ENCODE measurements at regions not wholly inside any gene's neighbourhood (a gene's known extent, or its start where the extent isn't known, plus 50 kb on each side); places are given as distances from the start of the nearest gene placed in this dataset.

DNA sequence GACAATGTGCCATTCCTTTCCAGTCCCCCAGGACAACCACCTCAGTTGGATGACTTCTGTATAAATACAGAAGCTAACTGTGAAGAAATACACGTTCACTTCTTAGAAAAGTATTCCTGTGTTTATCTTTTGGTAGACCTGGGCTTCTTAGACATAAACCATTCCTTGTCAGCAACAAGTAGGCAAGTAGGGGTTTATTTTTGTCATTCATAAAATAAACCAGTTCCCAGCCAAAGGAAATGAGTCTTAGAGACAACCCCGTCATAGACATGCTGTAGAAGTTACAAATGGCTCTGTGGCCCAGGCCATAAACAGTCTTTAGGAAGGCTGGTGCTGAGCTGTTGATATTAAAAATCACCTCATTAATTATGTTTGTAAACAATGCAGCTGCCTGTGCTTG lies 243.2 kb downstream of the SPTSSA start:
- Histone ChIP-seq H3K4me3 (replicated peaks in 1 of 3; ENCODE audit: insufficient read depth in 1 of 3, low read depth in 2 of 3, low read length in 3 of 3) (no peak overlapping the region), H3K9ac (ENCODE audit: insufficient read depth, low read depth, low read length) (no peak overlapping the region), H3K79me2 (ENCODE audit: insufficient read depth, low read length) (no peaks in the 10 kb centered on the region), H2AFZ (ENCODE audit: low read length) (no peak overlapping the region), H3K27ac (ENCODE audit: extremely low read length, insufficient read depth, low read length) (no peak overlapping the region), H3K27me3 (ENCODE audit: control insufficient read depth in 1 of 2, insufficient read depth in 2 of 2, low read length in 2 of 2) (no peaks in the 10 kb centered on the region; a peak in 1 of 5 replicates), H3K36me3 (replicated peaks in 1 of 2; ENCODE audit: control insufficient read depth in 1 of 2, insufficient read depth in 2 of 2, low read length in 2 of 2) (no peaks in the 10 kb centered on the region), H3K4me2 (ENCODE audit: low read depth, low read length) (no peak overlapping the region), H3K9me3 (ENCODE audit: low read length) (no peaks in the 10 kb centered on the region), H4K20me1 (ENCODE audit: insufficient read depth, low read length) (no peaks in the 10 kb centered on the region), H3K4me1 (ENCODE audit: insufficient read depth, low read length) (peaks cover 11% of the 10 kb centered on the region)
- no TSS peak for BruUV-seq (replicated peaks)
- FAIRE-seq (no peak), DNase-seq (ENCODE audit: low spot score) (no peak), ATAC-seq (no peak)
- in situ Hi-C loops (cut with HindIII; ENCODE audit: extremely low pct_ligation_motif_present, low pct_unique_long_range_greater_than_20kb) (no loop called here), intact Hi-C loops (cut with micrococcal nuclease; ENCODE audit: unreplicated experiment) (no loop called here)
- TF ChIP-seq MXI1 (IDR thresholded peaks at IDR 0.05; ENCODE audit: borderline replicate concordance, low read depth, low read length), result no peak
- TF ChIP-seq, protein P1, sequence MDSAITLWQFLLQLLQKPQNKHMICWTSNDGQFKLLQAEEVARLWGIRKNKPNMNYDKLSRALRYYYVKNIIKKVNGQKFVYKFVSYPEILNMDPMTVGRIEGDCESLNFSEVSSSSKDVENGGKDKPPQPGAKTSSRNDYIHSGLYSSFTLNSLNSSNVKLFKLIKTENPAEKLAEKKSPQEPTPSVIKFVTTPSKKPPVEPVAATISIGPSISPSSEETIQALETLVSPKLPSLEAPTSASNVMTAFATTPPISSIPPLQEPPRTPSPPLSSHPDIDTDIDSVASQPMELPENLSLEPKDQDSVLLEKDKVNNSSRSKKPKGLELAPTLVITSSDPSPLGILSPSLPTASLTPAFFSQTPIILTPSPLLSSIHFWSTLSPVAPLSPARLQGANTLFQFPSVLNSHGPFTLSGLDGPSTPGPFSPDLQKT (CRISPR knock-in tag; IDR thresholded peaks at IDR 0.05; ENCODE audit: borderline replicate concordance), result no peak
- TF ChIP-seq MBD4 (IDR thresholded peaks at IDR 0.05; ENCODE audit: borderline replicate concordance, low read length), result no peak
- TF ChIP-seq HMG20A (CRISPR knock-in tag; IDR thresholded peaks at IDR 0.05; ENCODE audit: borderline replicate concordance), result no peak
- no peak for TF ChIP-seq ZNF552 (CRISPR knock-in tag; IDR thresholded peaks at IDR 0.05; ENCODE audit: borderline replicate concordance)
- TF ChIP-seq, protein P2, sequence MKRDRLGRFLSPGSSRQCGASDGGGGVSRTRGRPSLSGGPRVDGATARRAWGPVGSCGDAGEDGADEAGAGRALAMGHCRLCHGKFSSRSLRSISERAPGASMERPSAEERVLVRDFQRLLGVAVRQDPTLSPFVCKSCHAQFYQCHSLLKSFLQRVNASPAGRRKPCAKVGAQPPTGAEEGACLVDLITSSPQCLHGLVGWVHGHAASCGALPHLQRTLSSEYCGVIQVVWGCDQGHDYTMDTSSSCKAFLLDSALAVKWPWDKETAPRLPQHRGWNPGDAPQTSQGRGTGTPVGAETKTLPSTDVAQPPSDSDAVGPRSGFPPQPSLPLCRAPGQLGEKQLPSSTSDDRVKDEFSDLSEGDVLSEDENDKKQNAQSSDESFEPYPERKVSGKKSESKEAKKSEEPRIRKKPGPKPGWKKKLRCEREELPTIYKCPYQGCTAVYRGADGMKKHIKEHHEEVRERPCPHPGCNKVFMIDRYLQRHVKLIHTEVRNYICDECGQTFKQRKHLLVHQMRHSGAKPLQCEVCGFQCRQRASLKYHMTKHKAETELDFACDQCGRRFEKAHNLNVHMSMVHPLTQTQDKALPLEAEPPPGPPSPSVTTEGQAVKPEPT (CRISPR knock-in tag; IDR thresholded peaks at IDR 0.05; ENCODE audit: low read depth), result no peak
- no peak for TF ChIP-seq ZNF501 (CRISPR knock-in tag; IDR thresholded peaks at IDR 0.05)
- no peak for TF ChIP-seq ZKSCAN8 (CRISPR knock-in tag; IDR thresholded peaks at IDR 0.05; ENCODE audit: borderline replicate concordance)
- no peak for TF ChIP-seq NKX3-1 (CRISPR knock-in tag; IDR thresholded peaks at IDR 0.05)
- no peak for TF ChIP-seq ZNF703 (CRISPR knock-in tag; IDR thresholded peaks at IDR 0.05; ENCODE audit: borderline replicate concordance)
- CTCF ChIA-PET (ENCODE audit: low intra/inter-chr PET ratio, low total read pairs), result no interaction called here
- WGBS (ENCODE audit: low lambda C conversion rate), result 27% methylated on average over 2 of the region's 2 CpGs
- POLR2A ChIA-PET, result interaction anchor here (0.6 kb wide), 1 partner anchor 289 kb away, joined by 3 read pairs; no protein-coding TSS in a partner anchor

Measured in HepG2 (cell line).